ENCODE measurements at regions not wholly inside any gene's neighbourhood (a gene's known extent, or its start where the extent isn't known, plus 50 kb on each side); places are given as distances from the start of the nearest gene placed in this dataset.

DNA sequence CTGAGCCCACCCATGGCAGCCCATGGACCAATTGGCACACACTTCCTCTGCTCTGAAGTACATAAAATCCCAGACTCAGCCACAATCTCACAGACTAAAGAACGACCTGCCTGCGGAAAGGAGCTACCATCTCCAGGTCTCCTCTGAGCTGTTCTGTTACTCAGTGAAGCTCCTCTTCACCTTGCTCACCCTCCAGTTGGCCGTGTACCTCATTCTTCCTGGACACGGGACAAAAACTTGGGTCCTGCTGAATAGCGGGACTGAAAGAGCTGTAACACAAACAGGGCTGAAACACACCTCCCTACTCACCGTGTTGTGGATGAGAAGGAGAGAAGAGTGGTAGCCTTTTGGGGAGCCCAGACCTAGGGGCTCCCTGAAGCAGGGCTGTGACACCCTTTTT is 128.7 kb downstream of the GAS1 start:
- no peaks in the 10 kb centered on the region for H3K36me3 ChIP-seq (replicated peaks in 1 of 2; ENCODE audit: control insufficient read depth in 1 of 2, insufficient read depth in 2 of 2, low read length in 1 of 2)
- H3K9me2 ChIP-seq = no peaks in the 10 kb centered on the region
- H3K4me1 ChIP-seq (ENCODE audit: control insufficient read depth in 1 of 2, insufficient read depth in 2 of 2, low read depth in 1 of 2, low read length in 1 of 2) = no peaks in the 10 kb centered on the region
- no peaks in the 10 kb centered on the region for H4K20me1 ChIP-seq (ENCODE audit: insufficient read depth)
- H3F3A ChIP-seq (replicated peaks; ENCODE audit: insufficient read depth) = no peaks in the 10 kb centered on the region
- H2AFZ ChIP-seq (ENCODE audit: low read depth) = no peak overlapping the region
- H3K4me3 ChIP-seq (ENCODE audit: low read depth in 2 of 2, low read length in 1 of 2) = no peak overlapping the region
- WGBS (ENCODE audit: low lambda C conversion rate) = 42% methylated on average over 6 of the region's 6 CpGs
- no peak overlapping the region for H3K9ac ChIP-seq
- ChIA-PET POLR2A (no interaction called here), CTCF (interaction anchor here (0.8 kb wide), 1 partner anchor 24 kb away, joined by 3 read pairs; no protein-coding TSS in a partner anchor)
- H3K9me3 ChIP-seq = no peaks in the 10 kb centered on the region
- no peaks in the 10 kb centered on the region for H3K27me3 ChIP-seq (ENCODE audit: insufficient read depth)
- H3K79me2 ChIP-seq (ENCODE audit: insufficient read depth) = no peaks in the 10 kb centered on the region
- no peak for DNase-seq
- H3K4me2 ChIP-seq = no peak overlapping the region
- TF ChIP-seq CHD2 (IDR thresholded peaks at IDR 0.05; ENCODE audit: low read length, partially characterized antibody) = no peak
- TF ChIP-seq GATA2 (CRISPR knock-in tag; IDR thresholded peaks at IDR 0.05) = no peak
- TF ChIP-seq SMC3 (IDR thresholded peaks at IDR 0.05; ENCODE audit: low read depth, low read length) = no peak
- TF ChIP-seq ELF1 (IDR thresholded peaks at IDR 0.05) = no peak
- TF ChIP-seq, protein P1, sequence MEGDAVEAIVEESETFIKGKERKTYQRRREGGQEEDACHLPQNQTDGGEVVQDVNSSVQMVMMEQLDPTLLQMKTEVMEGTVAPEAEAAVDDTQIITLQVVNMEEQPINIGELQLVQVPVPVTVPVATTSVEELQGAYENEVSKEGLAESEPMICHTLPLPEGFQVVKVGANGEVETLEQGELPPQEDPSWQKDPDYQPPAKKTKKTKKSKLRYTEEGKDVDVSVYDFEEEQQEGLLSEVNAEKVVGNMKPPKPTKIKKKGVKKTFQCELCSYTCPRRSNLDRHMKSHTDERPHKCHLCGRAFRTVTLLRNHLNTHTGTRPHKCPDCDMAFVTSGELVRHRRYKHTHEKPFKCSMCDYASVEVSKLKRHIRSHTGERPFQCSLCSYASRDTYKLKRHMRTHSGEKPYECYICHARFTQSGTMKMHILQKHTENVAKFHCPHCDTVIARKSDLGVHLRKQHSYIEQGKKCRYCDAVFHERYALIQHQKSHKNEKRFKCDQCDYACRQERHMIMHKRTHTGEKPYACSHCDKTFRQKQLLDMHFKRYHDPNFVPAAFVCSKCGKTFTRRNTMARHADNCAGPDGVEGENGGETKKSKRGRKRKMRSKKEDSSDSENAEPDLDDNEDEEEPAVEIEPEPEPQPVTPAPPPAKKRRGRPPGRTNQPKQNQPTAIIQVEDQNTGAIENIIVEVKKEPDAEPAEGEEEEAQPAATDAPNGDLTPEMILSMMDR (IDR thresholded peaks at IDR 0.05) = no peak
- TF ChIP-seq FOXM1 (IDR thresholded peaks at IDR 0.05; ENCODE audit: low read depth) = no peak
- no peak for TF ChIP-seq SIN3A (IDR thresholded peaks at IDR 0.05; ENCODE audit: borderline replicate concordance, low read depth, low read length)
- TF ChIP-seq NFIC (IDR thresholded peaks at IDR 0.05; ENCODE audit: borderline replicate concordance) = no peak
- no peak for TF ChIP-seq EZH2phosphoT487 (IDR thresholded peaks at IDR 0.05; ENCODE audit: borderline replicate concordance, low read depth)
- no peak for TF ChIP-seq YY1 (IDR thresholded peaks at IDR 0.05; ENCODE audit: low read depth)
- TF ChIP-seq TCF12 (IDR thresholded peaks at IDR 0.05) = no peak
- H3K27ac ChIP-seq (ENCODE audit: low read depth in 2 of 2, low read length in 1 of 2) = no peak overlapping the region

DNA sequence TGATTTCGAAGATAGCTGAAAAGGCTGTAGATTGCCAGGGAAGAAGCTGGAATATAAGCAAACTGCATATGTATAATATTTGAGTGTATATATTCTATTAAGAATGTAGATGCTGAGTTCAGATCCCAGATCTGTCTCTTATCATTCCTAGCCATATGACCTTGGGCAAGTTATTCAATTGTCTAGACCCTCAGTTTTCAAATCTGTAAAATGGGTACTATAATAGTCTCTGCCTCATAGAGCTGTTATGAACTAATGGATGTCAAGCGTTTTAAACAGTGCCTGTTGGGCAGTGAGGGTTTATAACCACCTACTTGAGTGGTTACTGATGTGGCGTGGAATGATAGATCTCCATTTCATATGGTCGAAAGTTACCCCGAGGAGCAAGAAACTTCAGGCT is 130.4 kb downstream of the GAS1 start:
- H3K9ac ChIP-seq = no peak overlapping the region
- no peak overlapping the region for H3K4me2 ChIP-seq
- 80% methylated on average over 5 of the region's 5 CpGs for WGBS (ENCODE audit: low lambda C conversion rate)
- POLR2A ChIA-PET = no interaction called here
- H4K20me1 ChIP-seq (ENCODE audit: insufficient read depth) = no peaks in the 10 kb centered on the region
- H2AFZ ChIP-seq (ENCODE audit: low read depth) = no peak overlapping the region
- H3K79me2 ChIP-seq (ENCODE audit: insufficient read depth) = no peaks in the 10 kb centered on the region
- TF ChIP-seq YY1 (IDR thresholded peaks at IDR 0.05; ENCODE audit: low read depth) (no peak), RCOR1 (IDR thresholded peaks at IDR 0.05; ENCODE audit: low read length) (no peak), GABPA (IDR thresholded peaks at IDR 0.05; ENCODE audit: low read depth) (no peak), FOXJ3 (CRISPR knock-in tag; IDR thresholded peaks at IDR 0.05) (no peak), SMC3 (IDR thresholded peaks at IDR 0.05; ENCODE audit: low read depth, low read length) (no peak), TEAD4 (IDR thresholded peaks at IDR 0.05; ENCODE audit: borderline replicate concordance, insufficient read depth) (no peak)
- H3K9me2 ChIP-seq = no peaks in the 10 kb centered on the region
- H3K4me1 ChIP-seq (ENCODE audit: control insufficient read depth in 1 of 2, insufficient read depth in 2 of 2, low read depth in 1 of 2, low read length in 1 of 2) = no peaks in the 10 kb centered on the region
- H3K36me3 ChIP-seq (replicated peaks in 1 of 2; ENCODE audit: control insufficient read depth in 1 of 2, insufficient read depth in 2 of 2, low read length in 1 of 2) = no peaks in the 10 kb centered on the region
- no peak overlapping the region for H3K27ac ChIP-seq (ENCODE audit: low read depth in 2 of 2, low read length in 1 of 2)
- H3K4me3 ChIP-seq (ENCODE audit: low read depth in 2 of 2, low read length in 1 of 2) = no peak overlapping the region
- no peak for DNase-seq
- CTCF ChIA-PET = no interaction called here
- H3F3A ChIP-seq (replicated peaks; ENCODE audit: insufficient read depth) = no peaks in the 10 kb centered on the region
- no peaks in the 10 kb centered on the region for H3K27me3 ChIP-seq (ENCODE audit: insufficient read depth)
- no peaks in the 10 kb centered on the region for H3K9me3 ChIP-seq

Data from SK-N-SH (cell line).